HG03159 (cell line): ENCODE measurements at regions not wholly inside any gene's neighbourhood (a gene's known extent, or its start where the extent isn't known, plus 50 kb on each side); places are given as distances from the start of the nearest gene placed in this dataset.

ENCODE experiments used
- ATAC-seq: cut with Tn5 transposase; IDR thresholded peaks from one replicate; pipeline ENCODE4 v1.9.1; 2021; ENCODE audit warnings: mild to moderate bottlenecking, moderate library complexity; ENCODE audit not compliant: unreplicated experiment

- ATAC-seq = no peak
Observed at GRCh38 chr13:86714495-86714894, 915.3 kb upstream of the SLITRK6 start.

- no peak for ATAC-seq
Observed at GRCh38 chr13:86725105-86725504, 925.9 kb upstream of the SLITRK6 start.

GRCh38 chr13:86729206-86729605, 930.0 kb upstream of the SLITRK6 start:
- ATAC-seq = no peak

- ATAC-seq = no peak
Observed at GRCh38 chr13:86731987-86732386, 932.8 kb upstream of the SLITRK6 start.

- no peak for ATAC-seq
Observed at GRCh38 chr13:86737334-86737932, 933.7 kb upstream of the SLITRK5 start.

GRCh38 chr13:86741762-86742285, 929.3 kb upstream of the SLITRK5 start:
- ATAC-seq = no peak

GRCh38 chr13:86757236-86757978, 913.8 kb upstream of the SLITRK5 start:
- no peak for ATAC-seq

- no peak for ATAC-seq
Observed at GRCh38 chr13:86758116-86758515, 913.1 kb upstream of the SLITRK5 start.

GRCh38 chr13:86760620-86761019, 910.6 kb upstream of the SLITRK5 start:
- ATAC-seq = no peak

GRCh38 chr13:86765462-86765861, 905.7 kb upstream of the SLITRK5 start:
- no peak for ATAC-seq

- ATAC-seq = no peak
Observed at GRCh38 chr13:86788616-86789015, 882.6 kb upstream of the SLITRK5 start.

GRCh38 chr13:86792153-86792651, 879.0 kb upstream of the SLITRK5 start:
- no peak for ATAC-seq

GRCh38 chr13:86795858-86796257, 875.3 kb upstream of the SLITRK5 start:
- no peak for ATAC-seq

GRCh38 chr13:86810361-86810760, 860.8 kb upstream of the SLITRK5 start:
- ATAC-seq = no peak

- ATAC-seq = no peak
Observed at GRCh38 chr13:86813198-86813597, 858.0 kb upstream of the SLITRK5 start.

GRCh38 chr13:86825410-86825809, 845.8 kb upstream of the SLITRK5 start:
- no peak for ATAC-seq

- no peak for ATAC-seq
Observed at GRCh38 chr13:86826232-86826631, 844.9 kb upstream of the SLITRK5 start.

- ATAC-seq = no peak
Observed at GRCh38 chr13:86830046-86830445, 841.1 kb upstream of the SLITRK5 start.

- no peak for ATAC-seq
Observed at GRCh38 chr13:86831084-86831483, 840.1 kb upstream of the SLITRK5 start.

- ATAC-seq = no peak
Observed at GRCh38 chr13:86838411-86839120, 832.6 kb upstream of the SLITRK5 start.

GRCh38 chr13:86839221-86839620, 832.0 kb upstream of the SLITRK5 start:
- no peak for ATAC-seq
